NCI-H1105 (cell line): ENCODE measurements at regions not wholly inside any gene's neighbourhood (a gene's known extent, or its start where the extent isn't known, plus 50 kb on each side); places are given as distances from the start of the nearest gene placed in this dataset.
"Not testable (repeated sequence)": the region's sequence is repeated elsewhere in the genome, so short reads cannot be mapped to it uniquely, and the experiment has no call there.

Experiments used
- DNase-seq: peaks from one replicate; lab custom pipeline; 2025; lab: John Stamatoyannopoulos, UW

GRCh38 chr5:37915097-37915736 lies 75.4 kb upstream of the GDNF start:
- DNase-seq, result no peak

GRCh38 chr5:37909610-37910266 lies 69.9 kb upstream of the GDNF start:
- DNase-seq, result not testable (repeated sequence)

GRCh38 chr5:37906416-37906815 lies 66.6 kb upstream of the GDNF start:
- no peak for DNase-seq

GRCh38 chr5:37905230-37905629 lies 65.4 kb upstream of the GDNF start:
- no peak for DNase-seq

- DNase-seq, result no peak
These were observed 62.5 kb upstream of the GDNF start for GRCh38 chr5:37902323-37902722.

GRCh38 chr5:37900692-37901091 lies 60.9 kb upstream of the GDNF start:
- DNase-seq, result no peak

GRCh38 chr5:37899037-37899436 lies 59.2 kb upstream of the GDNF start:
- no peak for DNase-seq

GRCh38 chr5:37896159-37896558 lies 56.3 kb upstream of the GDNF start:
- DNase-seq, result no peak

- no peak for DNase-seq
These were observed 53.7 kb upstream of the GDNF start for GRCh38 chr5:37893434-37894134.

GRCh38 chr5:37892586-37892985 lies 52.7 kb upstream of the GDNF start:
- no peak for DNase-seq

- no peak for DNase-seq
These were observed 52.0 kb upstream of the GDNF start for GRCh38 chr5:37891832-37892231.

GRCh38 chr5:37889612-37890317 lies 49.9 kb upstream of the GDNF start:
- DNase-seq, result no peak
